ENCODE measurements at regions not wholly inside any gene's neighbourhood (a gene's known extent, or its start where the extent isn't known, plus 50 kb on each side); places are given as distances from the start of the nearest gene placed in this dataset.

GRCh38 chr4:178275671-178276360 is 833.6 kb upstream of the AGA start:
- no peak for DNase-seq (ENCODE audit: low read depth)

- no peak for DNase-seq (ENCODE audit: low read depth)
These were observed 838.1 kb upstream of the AGA start for GRCh38 chr4:178280362-178280761.

- DNase-seq (ENCODE audit: low read depth) = no peak
These were observed 846.2 kb upstream of the AGA start for GRCh38 chr4:178288462-178288861.

- no peak for DNase-seq (ENCODE audit: low read depth)
These were observed 851.4 kb upstream of the AGA start for GRCh38 chr4:178293601-178294000.

GRCh38 chr4:178296669-178297068 is 854.4 kb upstream of the AGA start:
- DNase-seq (ENCODE audit: low read depth) = no peak

- DNase-seq (ENCODE audit: low read depth) = no peak
These were observed 864.3 kb upstream of the AGA start for GRCh38 chr4:178306565-178306964.

GRCh38 chr4:178309890-178310289 is 867.7 kb upstream of the AGA start:
- DNase-seq (ENCODE audit: low read depth) = no peak

GRCh38 chr4:178311997-178312396 is 869.8 kb upstream of the AGA start:
- DNase-seq (ENCODE audit: low read depth) = no peak

- no peak for DNase-seq (ENCODE audit: low read depth)
These were observed 872.0 kb upstream of the AGA start for GRCh38 chr4:178314287-178314686.

- DNase-seq (ENCODE audit: low read depth) = no peak
These were observed 874.0 kb upstream of the AGA start for GRCh38 chr4:178316211-178316610.

GRCh38 chr4:178320003-178320402 is 877.8 kb upstream of the AGA start:
- DNase-seq (ENCODE audit: low read depth) = no peak

- DNase-seq (ENCODE audit: low read depth) = no peak
These were observed 880.4 kb upstream of the AGA start for GRCh38 chr4:178322524-178323183.

- no peak for DNase-seq (ENCODE audit: low read depth)
These were observed 887.1 kb upstream of the AGA start for GRCh38 chr4:178329226-178329872.

GRCh38 chr4:178333355-178333754 is 891.1 kb upstream of the AGA start:
- no peak for DNase-seq (ENCODE audit: low read depth)

GRCh38 chr4:178339769-178340168 is 897.5 kb upstream of the AGA start:
- DNase-seq (ENCODE audit: low read depth) = no peak

GRCh38 chr4:178340468-178340867 is 898.2 kb upstream of the AGA start:
- DNase-seq (ENCODE audit: low read depth) = no peak

- DNase-seq (ENCODE audit: low read depth) = no peak
These were observed 901.9 kb upstream of the AGA start for GRCh38 chr4:178344096-178344495.

- no peak for DNase-seq (ENCODE audit: low read depth)
These were observed 904.9 kb upstream of the AGA start for GRCh38 chr4:178347111-178347510.

- no peak for DNase-seq (ENCODE audit: low read depth)
These were observed 907.4 kb upstream of the AGA start for GRCh38 chr4:178349601-178350000.

GRCh38 chr4:178351185-178351584 is 908.9 kb upstream of the AGA start:
- DNase-seq (ENCODE audit: low read depth) = no peak

GRCh38 chr4:178356725-178357124 is 914.5 kb upstream of the AGA start:
- no peak for DNase-seq (ENCODE audit: low read depth)

- DNase-seq (ENCODE audit: low read depth) = no peak
These were observed 943.2 kb upstream of the AGA start for GRCh38 chr4:178385481-178385880.

- DNase-seq (ENCODE audit: low read depth) = no peak
These were observed 945.5 kb upstream of the AGA start for GRCh38 chr4:178387756-178388155.

All from CMK (cell line).